SK-N-SH treated with all-trans-retinoic acid at 6 μM for 48 hours (cell line): ENCODE measurements at regions not wholly inside any gene's neighbourhood (a gene's known extent, or its start where the extent isn't known, plus 50 kb on each side); places are given as distances from the start of the nearest gene placed in this dataset.

Experiments used
- ESRRG ChIP-seq: fragments of 250-450 bp; sonication (Bioruptor Pico); IDR thresholded peaks from 2 replicates; pipeline ENCODE4 v1.6.1; 2021; ENCODE audit warnings: mild to moderate bottlenecking
- OSR1 ChIP-seq: fragments of 250-450 bp; sonication (Bioruptor Pico); IDR thresholded peaks from 2 replicates; pipeline ENCODE4 v1.8.0; 2022; ENCODE audit warnings: moderate library complexity, mild to moderate bottlenecking, inconsistent platforms
- PATZ1 ChIP-seq: fragments of 250-450 bp; sonication (Bioruptor Pico); IDR thresholded peaks from 2 replicates; pipeline ENCODE4 v1.8.0; 2020; ENCODE audit warnings: mild to moderate bottlenecking, moderate library complexity, borderline replicate concordance
- RARB ChIP-seq: fragments of 250-450 bp; sonication (Bioruptor Pico); IDR thresholded peaks from 2 replicates; pipeline ENCODE4 v1.8.0; 2021; ENCODE audit warnings: mild to moderate bottlenecking, moderate library complexity
- TCF4 ChIP-seq: fragments of 250-450 bp; sonication (Bioruptor Pico); IDR thresholded peaks from 2 replicates; pipeline ENCODE4 v1.8.0; 2021; ENCODE audit warnings: mild to moderate bottlenecking, moderate library complexity, borderline replicate concordance
- ZFP3 ChIP-seq: fragments of 250-450 bp; sonication (Bioruptor Pico); IDR thresholded peaks from 2 replicates; pipeline ENCODE4 v1.5.0; 2020; ENCODE audit warnings: mild to moderate bottlenecking, moderate library complexity
- ZNF70 ChIP-seq: fragments of 450-650 bp; formaldehyde crosslinking; IDR thresholded peaks from 2 replicates; pipeline ENCODE4 v1.5.0; 2020; ENCODE audit warnings: mild to moderate bottlenecking, moderate library complexity
- ZNF8 ChIP-seq: fragments of 450-650 bp; formaldehyde crosslinking; IDR thresholded peaks from 2 replicates; pipeline ENCODE4 v1.5.0; 2020; ENCODE audit warnings: mild to moderate bottlenecking, moderate library complexity

GRCh38 chr9:12230708-12231107 is 462.5 kb upstream of the TYRP1 start:
- TF ChIP-seq ZFP3 (CRISPR knock-in tag) (no peak), OSR1 (CRISPR knock-in tag) (no peak), ZNF8 (CRISPR knock-in tag) (no peak), PATZ1 (CRISPR knock-in tag) (no peak), TCF4 (CRISPR knock-in tag) (no peak), RARB (CRISPR knock-in tag) (no peak), ESRRG (CRISPR knock-in tag) (no peak), ZNF70 (CRISPR knock-in tag) (no peak)
